22Rv1 (cell line): ENCODE measurements at regions not wholly inside any gene's neighbourhood (a gene's known extent, or its start where the extent isn't known, plus 50 kb on each side); places are given as distances from the start of the nearest gene placed in this dataset.

Experiments used
- CTCF ChIP-seq: fragments of 450-650 bp; IDR thresholded peaks from 2 replicates; pipeline ENCODE4 v1.5.1; 2017; ENCODE audit warnings: mild to moderate bottlenecking
- ZFX ChIP-seq: fragments of 450-650 bp; IDR thresholded peaks from 2 replicates; pipeline ENCODE4 v1.6.1; 2017; ENCODE audit warnings: antibody characterized with exemption, borderline replicate concordance

DNA sequence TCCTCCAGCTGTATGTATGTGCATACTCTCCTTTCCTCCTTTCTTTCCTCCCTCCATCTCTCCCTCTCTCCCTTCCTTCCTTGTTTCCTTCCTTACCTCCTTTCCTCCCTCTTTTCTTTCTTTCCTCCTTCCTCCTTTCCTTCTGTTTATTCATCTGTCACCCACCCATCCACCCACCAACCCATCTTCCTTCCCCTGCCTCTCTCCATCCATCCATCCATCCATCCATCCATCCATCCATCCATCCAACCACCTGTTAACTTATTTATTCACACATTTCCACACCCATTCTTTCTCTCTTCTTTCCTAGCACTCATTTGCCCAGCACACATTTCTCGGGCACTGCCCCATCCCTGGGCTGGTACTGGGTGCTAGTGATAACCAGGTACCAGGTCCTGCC is 443.9 kb downstream of the MIAT start:
- TF ChIP-seq CTCF, result no peak
- no peak for TF ChIP-seq ZFX
